ENCODE measurements at regions not wholly inside any gene's neighbourhood (a gene's known extent, or its start where the extent isn't known, plus 50 kb on each side); places are given as distances from the start of the nearest gene placed in this dataset.

DNA sequence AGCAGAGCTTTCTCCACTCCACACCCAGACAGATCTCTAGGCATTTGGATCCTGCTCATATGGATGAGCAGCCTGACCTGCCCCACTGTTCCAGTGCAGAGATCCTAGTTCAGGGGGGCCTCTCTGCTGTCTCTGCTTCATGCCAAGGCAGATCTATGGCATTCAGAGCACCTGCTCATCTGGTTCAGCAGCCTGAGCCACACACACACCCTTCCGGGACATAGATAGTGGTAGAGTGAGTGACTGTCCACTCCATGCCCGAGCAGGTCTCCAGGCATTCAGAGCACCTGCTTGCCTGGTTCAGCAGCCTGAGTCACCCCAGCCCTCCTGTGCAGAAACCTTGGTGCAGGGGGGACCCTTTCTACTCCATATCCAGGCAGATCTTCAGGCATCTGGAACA lies 54.3 kb upstream of the ZNF800 start:
- no peak for DNase-seq (ENCODE audit: low spot score)
